Activated B cell treated with CpG ODN at 0.5 μM for 24 hours (primary cell): ENCODE measurements at regions not wholly inside any gene's neighbourhood (a gene's known extent, or its start where the extent isn't known, plus 50 kb on each side); places are given as distances from the start of the nearest gene placed in this dataset.

ENCODE experiments used
- ATAC-seq: fragments of 200-7000 bp; cut with Tn5 transposase; one replicate; pipeline ENCODE4 v1.10.0; 2021; ENCODE audit warnings: low read depth, mild to moderate bottlenecking, moderate library complexity
- CTCF ChIA-PET: fragments of 350-600 bp; sonication (Branson Sonifier 250); formaldehyde crosslinking; loops from one replicate; lab custom pipeline; 2021; ENCODE audit warnings: antibody characterized with exemption; lab: Charles Lee
- POLR2A ChIA-PET: fragments of 350-600 bp; sonication (Branson Sonifier 250); formaldehyde crosslinking; loops from one replicate; lab custom pipeline; 2021; ENCODE audit warnings: antibody characterized with exemption; lab: Charles Lee
- DNase-seq: peaks from one replicate; pipeline ENCODE4 v3.0.0; 2022
- H3K27ac Mint-ChIP-seq: one replicate; pipeline ENCODE4 v1.8.0; 2020; ENCODE audit warnings: mixed read lengths
- H3K27me3 Mint-ChIP-seq: one replicate; pipeline ENCODE4 v1.8.0; 2021; ENCODE audit warnings: mixed read lengths
- H3K36me3 Mint-ChIP-seq: one replicate; pipeline ENCODE4 v1.8.0; 2021; ENCODE audit warnings: low read depth, mixed read lengths
- H3K4me1 Mint-ChIP-seq: one replicate; pipeline ENCODE4 v1.8.0; 2021; ENCODE audit warnings: mixed read lengths
- H3K4me3 Mint-ChIP-seq: one replicate; pipeline ENCODE4 v1.8.0; 2020; ENCODE audit warnings: mild to moderate bottlenecking, mixed read lengths
- H3K9me3 Mint-ChIP-seq: one replicate; pipeline ENCODE4 v1.8.0; 2020; ENCODE audit warnings: mixed read lengths
- CTCF ChIP-seq: fragments of 200-600 bp; IDR thresholded peaks from one replicate; pipeline ENCODE4 v1.8.0; 2022; ENCODE audit warnings: antibody characterized with exemption, mild to moderate bottlenecking
- intact Hi-C: fragments of 100-400 bp; cut with micrococcal nuclease; formaldehyde crosslinking; loops from one replicate; pipeline ENCODE4 v1.15.1; 2024

- Mint-ChIP-seq H3K27me3 (no peaks in the 10 kb centered on the region), H3K9me3 (no peaks in the 10 kb centered on the region), H3K27ac (no peak overlapping the region), H3K4me3 (no peak overlapping the region), H3K36me3 (no peaks in the 10 kb centered on the region), H3K4me1 (no peaks in the 10 kb centered on the region)
- CTCF ChIA-PET, result no interaction called here
- TF ChIP-seq CTCF, result no peak
- intact Hi-C loops, result no loop called here
- POLR2A ChIA-PET, result no interaction called here
- DNase-seq (no peak), ATAC-seq (no peak)
These were observed 132.7 kb upstream of the MAP3K4 start for GRCh38 chr6:160858886-160859285.

- DNase-seq (no peak), ATAC-seq (no peak)
- intact Hi-C loops, result no loop called here
- no peaks in the 10 kb centered on the region for H3K36me3 Mint-ChIP-seq
- no peaks in the 10 kb centered on the region for H3K9me3 Mint-ChIP-seq
- no peaks in the 10 kb centered on the region for H3K4me1 Mint-ChIP-seq
- no peak overlapping the region for H3K27ac Mint-ChIP-seq
- ChIA-PET CTCF (no interaction called here), POLR2A (no interaction called here)
- TF ChIP-seq CTCF, result no peak
- no peak overlapping the region for H3K4me3 Mint-ChIP-seq
- no peaks in the 10 kb centered on the region for H3K27me3 Mint-ChIP-seq
These were observed 131.7 kb upstream of the MAP3K4 start for GRCh38 chr6:160859822-160860221.

- Mint-ChIP-seq H3K27me3 (no peaks in the 10 kb centered on the region), H3K9me3 (no peaks in the 10 kb centered on the region), H3K4me3 (no peak overlapping the region), H3K27ac (no peak overlapping the region), H3K36me3 (no peaks in the 10 kb centered on the region), H3K4me1 (no peaks in the 10 kb centered on the region)
- ATAC-seq (no peak), DNase-seq (no peak)
- POLR2A ChIA-PET, result no interaction called here
- intact Hi-C loops, result no loop called here
- CTCF ChIA-PET, result no interaction called here
- TF ChIP-seq CTCF, result no peak
These were observed 129.7 kb upstream of the MAP3K4 start for GRCh38 chr6:160861824-160862223.

GRCh38 chr6:160863782-160864181 is 127.8 kb upstream of the MAP3K4 start:
- ChIA-PET POLR2A (no interaction called here), CTCF (no interaction called here)
- H3K36me3 Mint-ChIP-seq, result no peaks in the 10 kb centered on the region
- no peaks in the 10 kb centered on the region for H3K9me3 Mint-ChIP-seq
- no peak overlapping the region for H3K4me3 Mint-ChIP-seq
- no peaks in the 10 kb centered on the region for H3K27me3 Mint-ChIP-seq
- TF ChIP-seq CTCF, result no peak
- ATAC-seq, result no peak
- H3K27ac Mint-ChIP-seq, result no peak overlapping the region
- intact Hi-C loops, result no loop called here
- DNase-seq, result no peak
- H3K4me1 Mint-ChIP-seq, result no peaks in the 10 kb centered on the region

- Mint-ChIP-seq H3K4me3 (no peak overlapping the region), H3K36me3 (no peaks in the 10 kb centered on the region), H3K9me3 (no peaks in the 10 kb centered on the region), H3K4me1 (no peaks in the 10 kb centered on the region), H3K27ac (no peak overlapping the region), H3K27me3 (peaks cover 9% of the 10 kb centered on the region)
- CTCF ChIA-PET, result no interaction called here
- intact Hi-C loops, result no loop called here
- POLR2A ChIA-PET, result no interaction called here
- no peak for TF ChIP-seq CTCF
- no peak for DNase-seq
- no peak for ATAC-seq
These were observed 120.2 kb upstream of the MAP3K4 start for GRCh38 chr6:160871320-160871719.
